ENCODE measurements at regions not wholly inside any gene's neighbourhood (a gene's known extent, or its start where the extent isn't known, plus 50 kb on each side); places are given as distances from the start of the nearest gene placed in this dataset.

DNA sequence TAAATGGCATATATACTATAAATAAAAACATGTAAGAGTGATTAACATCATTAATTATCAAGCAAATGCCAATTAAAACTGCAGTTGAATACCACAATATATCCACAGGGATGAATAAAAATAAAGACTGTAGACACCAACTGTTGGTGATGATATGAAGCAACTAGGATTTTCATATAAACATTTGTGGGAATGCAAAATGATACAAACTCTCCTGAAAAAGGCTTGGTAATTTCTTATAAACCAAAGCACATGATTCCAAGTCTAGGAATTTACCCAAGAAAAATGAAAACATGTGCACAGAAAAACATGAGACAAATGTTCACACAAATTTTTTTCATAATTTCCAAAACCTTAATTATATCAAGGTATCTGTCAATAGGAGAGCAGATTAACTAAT is 448.1 kb downstream of the ETV1 start:
- TF ChIP-seq CTCF (IDR thresholded peaks at IDR 0.05; ENCODE audit: low read length) (no peak), EZH2 (optimal IDR thresholded peaks at IDR 0.05; ENCODE audit: low read depth, low read length) (no peak), EZH2phosphoT487 (IDR thresholded peaks at IDR 0.05; ENCODE audit: low read length) (no peak)
